Kidney (tissue), 13 donors: ENCODE measurements at regions not wholly inside any gene's neighbourhood (a gene's known extent, or its start where the extent isn't known, plus 50 kb on each side); places are given as distances from the start of the nearest gene placed in this dataset.

Source experiments
- DNase-seq, 5 donors: peaks; one replicate each; pipeline ENCODE4 v3.0.0-alpha.2; 2013 to 2020
- FAIRE-seq: peaks from 2 replicates; lab custom pipeline; 2012; peaks lifted over from hg19 to GRCh38; lab: Jason Lieb, UNC
- H3K27ac ChIP-seq, 2 donors: one replicate each; pipeline ENCODE4 v1.7.0; 2013; ENCODE audit warnings: low read depth in 2 of 2, low read length in 2 of 2, inconsistent platforms in 1 of 2
- H3K27me3 ChIP-seq: one replicate; pipeline ENCODE4 v1.7.1; 2013; ENCODE audit warnings: low read length, inconsistent platforms; ENCODE audit not compliant: control insufficient read depth, insufficient read depth
- H3K36me3 ChIP-seq, 3 donors: one replicate each; pipeline versions ENCODE4 v1.7.0 to v1.7.1; 2013; ENCODE audit warnings: low read length in 3 of 3, control low read depth in 1 of 3, inconsistent platforms in 1 of 3; ENCODE audit not compliant: insufficient read depth in 3 of 3, control insufficient read depth in 2 of 3
- H3K4me1 ChIP-seq, 3 donors: one replicate each; pipeline versions ENCODE4 v1.7.0 to v1.7.1; 2013; ENCODE audit warnings: low read length in 3 of 3, inconsistent platforms in 1 of 3, low read depth in 1 of 3; ENCODE audit not compliant: control insufficient read depth in 2 of 3, insufficient read depth in 2 of 3
- H3K4me3 ChIP-seq, 3 donors: one replicate each; pipeline versions ENCODE4 v1.7.0 to v1.8.1; 2013; ENCODE audit warnings: low read length in 3 of 3, control low read depth in 1 of 3, inconsistent platforms in 1 of 3
- H3K9ac ChIP-seq, 3 donors: one replicate each; pipeline versions ENCODE4 v1.7.0 to v1.7.1; 2013; ENCODE audit warnings: low read length in 3 of 3, control low read depth in 1 of 3, inconsistent platforms in 1 of 3
- H3K9me3 ChIP-seq, 3 donors: one replicate each; pipeline versions ENCODE4 v1.7.0 to v1.7.1; 2013; ENCODE audit warnings: low read length in 3 of 3, control low read depth in 1 of 3, inconsistent platforms in 1 of 3; ENCODE audit not compliant: control insufficient read depth in 2 of 3, insufficient read depth in 1 of 3
- intact Hi-C: fragments of 100-400 bp; cut with DNase I; formaldehyde crosslinking; loops from one replicate; pipeline ENCODE4 v1.11.1; 2022
- TF ChIP-seq, protein P1 (sequence below): IDR thresholded peaks from 3 replicates; pipeline ENCODE4 v1.5.1; 2012; ENCODE audit warnings: mild to moderate bottlenecking, moderate library complexity, borderline replicate concordance; ENCODE audit not compliant: insufficient read depth; ENCODE audit errors: extremely low read depth
- donor health status: control.
- donor health status: control.
- donor health status: control.
- donor health status: control.
- donor health status: control.
- donor health status: DM: yes; HTN: yes; CAD: no.
- donor health status: Normal renal cell carcinoma (clear cell type).

DNA sequence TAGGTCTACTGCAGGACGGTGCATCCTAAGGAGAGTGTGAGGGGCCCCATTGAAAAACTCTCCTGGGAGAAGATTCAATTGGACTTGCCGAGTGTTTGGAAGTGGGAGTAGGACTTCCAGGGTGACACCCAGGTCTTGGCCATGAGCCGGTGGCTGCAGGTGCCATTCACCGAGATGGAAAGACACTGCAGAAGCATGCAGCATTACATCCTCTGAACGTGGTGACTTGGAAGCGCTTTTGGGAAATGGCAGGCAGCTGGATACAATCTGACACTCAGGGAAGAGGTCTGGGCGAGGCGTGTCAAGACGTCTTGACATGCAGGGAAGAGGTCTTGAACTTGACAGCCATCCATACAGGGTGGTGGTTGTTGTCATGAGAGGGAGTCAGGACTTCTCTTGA, 126.9 kb downstream of the PAPOLA start:
- Histone ChIP-seq H3K36me3 (no peaks in the 10 kb centered on the region), H3K4me3 (no peak overlapping the region), H3K4me1 (no peaks in the 10 kb centered on the region), H3K27me3 (no peaks in the 10 kb centered on the region), H3K9ac (no peak overlapping the region), H3K27ac (no peak overlapping the region), H3K9me3 (peaks cover 0 to 4% (median 0%) of the 10 kb centered on the region in 3 donors)
- no peak for FAIRE-seq
- DNase-seq = peak in 1 of 5 donors; percentile 35
- TF ChIP-seq, protein P1, sequence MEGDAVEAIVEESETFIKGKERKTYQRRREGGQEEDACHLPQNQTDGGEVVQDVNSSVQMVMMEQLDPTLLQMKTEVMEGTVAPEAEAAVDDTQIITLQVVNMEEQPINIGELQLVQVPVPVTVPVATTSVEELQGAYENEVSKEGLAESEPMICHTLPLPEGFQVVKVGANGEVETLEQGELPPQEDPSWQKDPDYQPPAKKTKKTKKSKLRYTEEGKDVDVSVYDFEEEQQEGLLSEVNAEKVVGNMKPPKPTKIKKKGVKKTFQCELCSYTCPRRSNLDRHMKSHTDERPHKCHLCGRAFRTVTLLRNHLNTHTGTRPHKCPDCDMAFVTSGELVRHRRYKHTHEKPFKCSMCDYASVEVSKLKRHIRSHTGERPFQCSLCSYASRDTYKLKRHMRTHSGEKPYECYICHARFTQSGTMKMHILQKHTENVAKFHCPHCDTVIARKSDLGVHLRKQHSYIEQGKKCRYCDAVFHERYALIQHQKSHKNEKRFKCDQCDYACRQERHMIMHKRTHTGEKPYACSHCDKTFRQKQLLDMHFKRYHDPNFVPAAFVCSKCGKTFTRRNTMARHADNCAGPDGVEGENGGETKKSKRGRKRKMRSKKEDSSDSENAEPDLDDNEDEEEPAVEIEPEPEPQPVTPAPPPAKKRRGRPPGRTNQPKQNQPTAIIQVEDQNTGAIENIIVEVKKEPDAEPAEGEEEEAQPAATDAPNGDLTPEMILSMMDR = no peak
- intact Hi-C loops = no loop called here

DNA sequence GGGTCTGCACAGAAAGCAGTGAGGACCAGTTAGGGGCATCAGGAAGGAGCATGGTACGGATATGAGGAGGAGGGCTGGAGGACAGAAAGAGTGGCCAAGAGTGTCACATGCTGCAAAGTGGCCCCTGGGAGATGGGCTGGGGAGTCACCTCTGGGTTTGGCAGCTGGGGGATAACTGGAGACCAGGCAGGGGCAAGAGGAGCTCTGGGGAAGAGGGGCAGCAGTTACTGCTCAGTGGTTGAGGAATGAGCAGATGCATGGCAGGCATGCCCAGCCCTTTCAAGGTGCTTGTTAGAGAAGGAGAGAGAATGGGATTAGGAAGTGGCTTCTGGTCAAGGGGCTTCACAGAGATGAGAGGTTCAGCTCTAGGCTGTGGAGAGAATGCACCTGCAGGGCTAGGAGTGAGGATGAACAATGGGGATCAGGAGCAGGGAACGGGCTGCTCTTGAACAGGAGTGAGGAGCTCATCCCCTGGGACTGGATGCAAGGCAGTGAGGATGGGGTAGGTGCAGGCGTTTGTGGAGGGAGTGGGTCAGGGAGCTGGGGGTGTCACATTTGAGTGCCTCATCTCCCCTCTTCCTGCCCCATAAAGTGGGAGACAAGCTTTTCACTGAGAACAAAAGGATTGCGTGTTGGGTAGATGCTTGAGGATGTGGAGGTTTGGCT, 127.5 kb downstream of the PAPOLA start:
- peaks cover 0 to 4% (median 0%) of the 10 kb centered on the region in 3 donors for H3K9me3 ChIP-seq
- FAIRE-seq = no peak
- H3K27me3 ChIP-seq = no peaks in the 10 kb centered on the region
- TF ChIP-seq, protein P1 = no peak
- H3K27ac ChIP-seq = no peak overlapping the region
- no peaks in the 10 kb centered on the region for H3K36me3 ChIP-seq
- DNase-seq = peak in 2 of 5 donors; percentile 19 to 22
- H3K4me1 ChIP-seq = no peaks in the 10 kb centered on the region
- no peak overlapping the region for H3K4me3 ChIP-seq
- intact Hi-C loops = no loop called here
- no peak overlapping the region for H3K9ac ChIP-seq

DNA sequence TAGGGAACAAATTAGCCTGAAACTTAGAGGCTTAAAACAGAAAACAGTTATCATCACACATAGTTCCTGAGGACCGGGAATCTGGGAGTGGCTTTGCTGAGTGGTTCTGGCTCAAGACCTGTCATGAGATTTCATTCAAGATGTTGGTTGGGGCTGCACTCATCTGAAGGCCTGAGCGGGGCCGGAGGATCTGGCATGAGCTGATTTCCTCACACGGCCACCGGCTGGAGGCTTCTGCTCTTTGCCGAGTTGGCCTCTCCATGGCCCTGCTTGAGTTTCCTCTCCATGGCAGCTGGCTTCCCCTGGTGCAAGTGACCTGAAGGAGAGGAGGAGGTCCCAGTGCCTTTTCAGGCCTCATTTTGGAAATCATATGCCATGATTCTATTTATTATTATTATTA, 128.1 kb downstream of the PAPOLA start:
- FAIRE-seq = no peak
- TF ChIP-seq, protein P1 = no peak
- H3K4me3 ChIP-seq = no peak overlapping the region
- no peaks in the 10 kb centered on the region for H3K27me3 ChIP-seq
- no peaks in the 10 kb centered on the region for H3K4me1 ChIP-seq
- H3K27ac ChIP-seq = no peak overlapping the region
- no peak overlapping the region for H3K9ac ChIP-seq
- peak in 1 of 5 donors; percentile 8 for DNase-seq
- no peaks in the 10 kb centered on the region for H3K36me3 ChIP-seq
- intact Hi-C loops = no loop called here
- H3K9me3 ChIP-seq = peaks cover 0 to 4% (median 0%) of the 10 kb centered on the region in 3 donors
